ENCODE measurements at regions not wholly inside any gene's neighbourhood (a gene's known extent, or its start where the extent isn't known, plus 50 kb on each side); places are given as distances from the start of the nearest gene placed in this dataset.
"Not testable (repeated sequence)": the region's sequence is repeated elsewhere in the genome, so short reads cannot be mapped to it uniquely, and the experiment has no call there.

- no peak for DNase-seq
Observed at GRCh38 chr9:82880336-82881050, 182.4 kb downstream of the RASEF start.

- no peak for DNase-seq
Observed at GRCh38 chr9:82882138-82882537, 180.8 kb downstream of the RASEF start.

GRCh38 chr9:82882748-82883147 lies 180.2 kb downstream of the RASEF start:
- DNase-seq, result no peak

- DNase-seq, result no peak
Observed at GRCh38 chr9:82883436-82883835, 179.5 kb downstream of the RASEF start.

- not testable (repeated sequence) for DNase-seq
Observed at GRCh38 chr9:82883974-82884373, 179.0 kb downstream of the RASEF start.

- no peak for DNase-seq
Observed at GRCh38 chr9:82890401-82890800, 172.5 kb downstream of the RASEF start.

GRCh38 chr9:82890865-82891264 lies 172.1 kb downstream of the RASEF start:
- DNase-seq, result no peak

GRCh38 chr9:82891321-82891720 lies 171.6 kb downstream of the RASEF start:
- no peak for DNase-seq

- no peak for DNase-seq
Observed at GRCh38 chr9:82893549-82893948, 169.4 kb downstream of the RASEF start.

GRCh38 chr9:82894548-82894947 lies 168.4 kb downstream of the RASEF start:
- DNase-seq, result no peak

- DNase-seq, result no peak
Observed at GRCh38 chr9:82894961-82895821, 167.8 kb downstream of the RASEF start.

GRCh38 chr9:82895822-82896110 lies 167.2 kb downstream of the RASEF start:
- DNase-seq, result no peak

- DNase-seq, result no peak
Observed at GRCh38 chr9:82903503-82903902, 159.4 kb downstream of the RASEF start.

- no peak for DNase-seq
Observed at GRCh38 chr9:82911996-82912395, 150.9 kb downstream of the RASEF start.

GRCh38 chr9:82912645-82913044 lies 150.3 kb downstream of the RASEF start:
- no peak for DNase-seq

GRCh38 chr9:82916238-82916637 lies 146.7 kb downstream of the RASEF start:
- DNase-seq, result not testable (repeated sequence)

GRCh38 chr9:82920154-82920553 lies 142.8 kb downstream of the RASEF start:
- DNase-seq, result no peak

- DNase-seq, result no peak
Observed at GRCh38 chr9:82922686-82923085, 140.3 kb downstream of the RASEF start.

GRCh38 chr9:82923092-82923911 lies 139.6 kb downstream of the RASEF start:
- DNase-seq, result no peak

- DNase-seq, result no peak
Observed at GRCh38 chr9:82923912-82924605, 138.9 kb downstream of the RASEF start.
